Body of pancreas (tissue), 4 donors: ENCODE measurements at regions not wholly inside any gene's neighbourhood (a gene's known extent, or its start where the extent isn't known, plus 50 kb on each side); places are given as distances from the start of the nearest gene placed in this dataset.

Experiments
- ATAC-seq: fragments of 150-250 bp; one replicate; pipeline ENCODE4 v1.9.1; 2016
- DNase-seq, 4 donors: peaks; one replicate each; pipeline ENCODE4 v3.0.0-alpha.2; 2019
- H3K27ac ChIP-seq, 4 donors: fragments of 200-600 bp; sonication (generic); 1 replicate in 3 of 4; 2 replicates in 1 of 4; pipeline versions ENCODE4 v1.5.1 to v1.6.1; 2016 to 2019; ENCODE audit warnings: mild to moderate bottlenecking in 1 of 4, mixed read lengths in 1 of 4, moderate library complexity in 1 of 4
- H3K27me3 ChIP-seq, 2 donors: fragments of 200-600 bp; sonication (generic); one replicate each; pipeline ENCODE4 v1.6.0; 2016; ENCODE audit warnings: mild to moderate bottlenecking in 1 of 2
- H3K36me3 ChIP-seq, 2 donors: fragments of 200-600 bp; sonication (generic); replicated peaks in 1 of 2; 2 replicates each; pipeline ENCODE4 v1.5.1; 2016; ENCODE audit warnings: low read depth in 2 of 2; ENCODE audit not compliant: insufficient read depth in 1 of 2
- H3K4me1 ChIP-seq: fragments of 200-600 bp; sonication (generic); one replicate; pipeline ENCODE4 v1.6.0; 2016
- H3K4me3 ChIP-seq, 2 donors: fragments of 200-600 bp; sonication (generic); 1 replicate in 1 of 2; 2 replicates in 1 of 2; pipeline ENCODE4 v1.5.1; 2016 to 2019
- H3K9me3 ChIP-seq, 3 donors: fragments of 200-600 bp; sonication (generic); 1 replicate in 2 of 3; 2 replicates in 1 of 3; pipeline ENCODE4 v1.5.1; 2016
- CTCF ChIP-seq, 7 experiments: fragments of 450-650 bp in 4 of 7; fragments of 200-600 bp in 3 of 7; sonication (generic) in 3 of 7; IDR thresholded peaks; one replicate each; pipeline ENCODE4 v1.5.1; 2016 to 2019; ENCODE audit warnings: antibody characterized with exemption in 7 of 7
- POLR2A ChIP-seq, 3 donors: fragments of 450-650 bp; IDR thresholded peaks; one replicate each; pipeline ENCODE4 v1.6.1; 2016; ENCODE audit warnings: antibody characterized with exemption in 3 of 3, mild to moderate bottlenecking in 2 of 3
- WGBS, 2 donors: methylation state at CpG; one replicate each; pipeline ENCODE4 v1.1.5; 2017; 5-methylcytosine and 5-hydroxymethylcytosine counted together
- intact Hi-C: fragments of 100-400 bp; cut with DNase I; formaldehyde crosslinking; loops from one replicate; pipeline ENCODE4 v1.15.1; 2023

- DNase-seq: no peak
- 62% methylated on average over 15 of the region's 15 CpGs; no CpG with 5 or more reads in 1 of the 2 donors for WGBS, 2 donors
- no peaks in the 10 kb centered on the region for H3K36me3 ChIP-seq
- H3K9me3 ChIP-seq: no peaks in the 10 kb centered on the region
- intact Hi-C loops: no loop called here
- no peak overlapping the region for H3K27ac ChIP-seq
- no peak for ATAC-seq
- no peak for TF ChIP-seq CTCF (IDR thresholded peaks at IDR 0.05)
- TF ChIP-seq POLR2A (IDR thresholded peaks at IDR 0.05): no peak
- H3K4me1 ChIP-seq: peaks cover 14% of the 10 kb centered on the region
- H3K4me3 ChIP-seq: no peak overlapping the region
- no peaks in the 10 kb centered on the region for H3K27me3 ChIP-seq
Measured at GRCh38 chr22:48427731-48428211, 1399.9 kb downstream of the BRD1 start.

DNA sequence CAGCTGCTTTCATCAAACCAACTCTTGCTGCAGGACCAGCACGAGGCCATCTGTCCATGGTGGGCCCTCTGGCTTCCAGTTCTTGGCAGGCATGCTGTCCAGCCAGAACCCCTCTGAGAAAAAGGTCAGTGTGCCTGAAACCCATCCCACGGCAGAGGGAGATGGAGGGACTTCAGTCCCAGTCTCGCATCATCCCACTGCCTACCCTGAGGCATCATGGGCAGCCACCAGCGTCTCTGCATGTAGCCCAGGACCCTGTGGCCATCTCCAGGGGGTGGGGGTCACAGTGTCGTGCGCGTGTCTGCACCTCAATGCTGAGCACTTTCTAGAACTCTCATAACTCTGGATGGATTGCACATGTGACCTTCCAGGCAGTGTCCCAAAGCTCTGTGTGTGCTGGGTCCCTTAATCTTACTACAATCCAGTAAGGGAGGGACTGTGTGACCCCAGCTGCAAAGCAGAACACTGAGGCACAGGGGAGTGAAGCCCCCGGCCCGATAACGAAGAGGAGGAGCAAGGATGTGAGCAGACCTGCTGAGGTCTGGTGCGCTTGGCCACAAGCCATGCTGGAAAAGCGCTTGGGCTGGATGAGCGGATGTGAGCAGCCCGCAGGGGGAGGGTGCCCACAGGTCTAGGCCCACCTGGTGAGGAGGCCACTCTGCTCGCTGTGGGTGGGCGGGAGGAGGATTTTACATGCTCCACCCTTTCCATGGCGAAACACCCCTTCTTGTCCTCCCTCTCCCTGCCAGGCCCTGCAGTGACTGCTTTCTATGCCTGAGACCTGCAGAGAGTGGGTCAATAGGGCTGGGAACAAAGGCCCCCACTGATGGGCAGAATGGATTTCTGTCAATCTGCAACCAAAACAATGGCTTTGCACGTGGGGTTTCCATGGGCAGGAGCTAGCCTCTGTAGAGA, 1401.0 kb downstream of the BRD1 start:
- DNase-seq (no peak), ATAC-seq (no peak)
- Histone ChIP-seq H3K9me3 (no peaks in the 10 kb centered on the region), H3K27me3 (no peaks in the 10 kb centered on the region), H3K4me3 (no peak overlapping the region), H3K36me3 (no peaks in the 10 kb centered on the region), H3K27ac (no peak overlapping the region), H3K4me1 (peaks cover 14% of the 10 kb centered on the region)
- no peak for TF ChIP-seq CTCF (IDR thresholded peaks at IDR 0.05)
- no peak for TF ChIP-seq POLR2A (IDR thresholded peaks at IDR 0.05)
- 55 to 58% methylated on average over 15 to 18 of the region's 18 CpGs for WGBS, 2 donors
- intact Hi-C loops: no loop called here

DNA sequence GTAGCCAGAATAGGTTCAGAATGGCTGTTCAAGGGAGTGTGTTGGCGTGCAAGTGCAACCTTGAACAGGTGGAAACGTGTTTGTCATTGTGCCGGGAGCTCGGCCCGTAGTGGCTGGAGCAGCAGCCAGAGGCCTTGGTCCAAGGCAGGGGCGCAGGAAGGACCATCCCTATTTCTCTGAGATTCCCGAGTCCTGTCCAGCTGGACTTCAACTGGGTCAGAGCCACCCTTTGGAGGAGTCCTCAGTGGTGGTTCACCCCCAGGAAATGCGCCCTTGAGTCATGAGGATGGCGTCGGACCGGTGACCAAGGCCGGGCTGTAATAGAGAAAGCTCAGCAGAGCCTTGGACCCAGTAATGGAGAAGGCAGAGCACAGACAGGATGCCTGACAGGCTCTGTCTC, 1402.0 kb downstream of the BRD1 start:
- TF ChIP-seq POLR2A (IDR thresholded peaks at IDR 0.05) (no peak), CTCF (IDR thresholded peaks at IDR 0.05) (no peak)
- whole genome bisulfite sequencing, 2 donors: 54 to 67% methylated on average over 11 to 12 of the region's 12 CpGs
- ATAC-seq (no peak), DNase-seq (no peak)
- H3K9me3 ChIP-seq: no peaks in the 10 kb centered on the region
- intact Hi-C loops: no loop called here
- no peak overlapping the region for H3K27ac ChIP-seq
- peaks cover 10% of the 10 kb centered on the region for H3K4me1 ChIP-seq
- H3K4me3 ChIP-seq: no peak overlapping the region
- no peaks in the 10 kb centered on the region for H3K36me3 ChIP-seq
- no peaks in the 10 kb centered on the region for H3K27me3 ChIP-seq

- Histone ChIP-seq H3K27me3 (no peaks in the 10 kb centered on the region), H3K9me3 (no peaks in the 10 kb centered on the region), H3K4me3 (no peak overlapping the region), H3K4me1 (peaks cover 10% of the 10 kb centered on the region), H3K36me3 (no peaks in the 10 kb centered on the region), H3K27ac (no peak overlapping the region)
- TF ChIP-seq POLR2A (IDR thresholded peaks at IDR 0.05): no peak
- TF ChIP-seq CTCF (IDR thresholded peaks at IDR 0.05): no peak
- intact Hi-C loops: no loop called here
- no peak for DNase-seq
- no peak for ATAC-seq
- 77 to 100% methylated on average over 4 to 13 of the region's 15 CpGs for WGBS, 2 donors
Measured at GRCh38 chr22:48425091-48425506, 1402.6 kb downstream of the BRD1 start.
